HG03457 (cell line): ENCODE measurements at regions not wholly inside any gene's neighbourhood (a gene's known extent, or its start where the extent isn't known, plus 50 kb on each side); places are given as distances from the start of the nearest gene placed in this dataset.

ENCODE experiments used
- ATAC-seq: cut with Tn5 transposase; IDR thresholded peaks from one replicate; pipeline ENCODE4 v1.9.1; 2021; ENCODE audit warnings: moderate number of reproducible peaks; ENCODE audit not compliant: unreplicated experiment

DNA sequence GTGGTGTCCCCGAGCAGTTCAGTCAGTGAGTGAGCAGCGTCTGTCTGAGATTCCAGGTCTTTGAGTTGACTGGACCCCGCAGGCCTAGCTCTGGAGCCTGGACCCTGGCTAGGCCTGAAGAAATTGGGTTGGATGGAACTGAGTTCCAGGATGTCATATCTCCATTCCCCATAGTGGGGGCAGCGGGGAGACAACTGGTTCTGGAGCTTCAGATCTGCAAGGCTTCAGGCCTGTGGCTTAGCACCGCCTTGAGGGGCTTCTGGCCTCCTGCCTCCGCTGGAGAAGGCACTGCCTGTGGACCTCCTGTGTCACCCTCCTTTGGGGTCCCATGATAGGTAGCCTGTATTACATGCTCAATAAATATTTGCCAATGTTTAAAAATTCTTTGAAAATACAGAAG, 288.4 kb upstream of the ID2 start:
- no peak for ATAC-seq

DNA sequence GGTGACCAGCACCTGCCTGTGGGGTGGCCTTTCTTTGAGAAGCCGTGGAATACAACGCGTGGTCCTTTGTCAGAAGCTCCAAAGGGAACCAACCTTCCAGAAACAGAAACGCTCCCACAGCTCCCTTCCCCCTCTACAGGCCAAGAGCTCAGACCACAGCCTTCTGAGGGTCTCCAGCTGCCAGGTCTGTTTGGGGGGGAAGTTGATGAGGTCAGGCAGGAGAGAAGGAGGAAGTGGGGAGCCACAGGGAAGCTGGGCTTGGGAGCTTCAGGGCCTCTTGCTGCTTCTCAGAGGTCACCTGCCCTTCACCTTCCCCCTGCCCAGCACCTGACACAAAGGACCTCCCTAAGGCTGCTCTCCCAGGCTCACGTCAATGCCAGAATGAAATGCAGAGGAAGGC, 287.7 kb upstream of the ID2 start:
- no peak for ATAC-seq

DNA sequence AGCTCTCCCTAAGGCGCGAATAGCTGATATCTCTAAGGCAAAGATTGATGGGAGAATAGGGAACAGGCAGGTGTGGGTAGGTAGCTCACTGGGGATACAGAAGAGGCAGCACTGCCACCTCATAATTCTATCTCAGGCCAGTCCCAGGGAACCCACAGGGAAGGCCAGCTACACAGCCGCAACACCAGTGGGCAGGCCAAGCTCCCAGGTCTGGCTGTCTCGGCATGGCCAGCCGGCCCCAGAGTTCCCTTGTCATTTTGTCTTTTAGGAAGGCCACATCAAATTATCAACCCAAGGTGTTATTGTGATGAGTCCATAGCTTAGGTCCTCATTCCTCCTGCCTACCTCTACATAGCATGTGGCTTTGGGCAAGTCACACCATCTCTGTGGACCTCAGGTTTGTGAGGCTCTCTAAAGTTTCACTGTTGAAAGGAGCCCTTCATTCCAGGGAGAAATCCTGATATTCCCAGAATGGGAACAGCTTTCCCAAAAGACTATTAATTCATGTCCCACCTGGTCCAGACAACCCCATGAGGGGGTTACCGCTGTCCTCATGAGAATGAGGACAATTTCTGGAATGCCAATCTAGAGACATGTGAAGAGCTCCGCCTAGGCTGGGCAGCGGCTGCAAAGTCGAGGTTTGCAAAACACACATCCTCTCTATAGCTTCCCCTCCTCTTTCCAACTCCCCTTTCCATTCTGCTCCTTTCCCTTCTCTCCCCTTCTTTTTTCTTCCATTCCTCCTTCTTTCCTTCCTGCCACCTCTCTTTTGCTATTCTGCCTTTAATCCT, 287.1 kb upstream of the ID2 start:
- no peak for ATAC-seq

DNA sequence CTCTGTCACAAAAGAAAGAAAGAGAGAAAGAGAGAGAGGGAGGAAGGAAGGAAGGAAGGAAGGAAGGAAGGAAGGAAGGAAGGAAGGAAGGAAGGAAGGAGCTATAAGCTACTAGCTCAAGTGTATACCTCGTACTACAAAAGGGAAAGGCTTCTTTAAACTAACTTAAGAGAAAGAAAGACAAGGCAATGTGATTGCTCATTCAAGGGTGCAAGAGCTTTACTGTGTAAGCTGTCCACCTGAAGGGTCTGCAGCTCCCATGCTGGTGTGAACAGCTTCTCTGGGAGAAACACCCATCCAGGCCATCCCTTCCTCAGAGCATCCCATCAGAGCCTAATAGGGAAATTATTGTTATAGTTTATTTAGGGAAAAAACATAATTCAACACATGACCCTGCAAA, 286.1 kb upstream of the ID2 start:
- ATAC-seq: no peak

DNA sequence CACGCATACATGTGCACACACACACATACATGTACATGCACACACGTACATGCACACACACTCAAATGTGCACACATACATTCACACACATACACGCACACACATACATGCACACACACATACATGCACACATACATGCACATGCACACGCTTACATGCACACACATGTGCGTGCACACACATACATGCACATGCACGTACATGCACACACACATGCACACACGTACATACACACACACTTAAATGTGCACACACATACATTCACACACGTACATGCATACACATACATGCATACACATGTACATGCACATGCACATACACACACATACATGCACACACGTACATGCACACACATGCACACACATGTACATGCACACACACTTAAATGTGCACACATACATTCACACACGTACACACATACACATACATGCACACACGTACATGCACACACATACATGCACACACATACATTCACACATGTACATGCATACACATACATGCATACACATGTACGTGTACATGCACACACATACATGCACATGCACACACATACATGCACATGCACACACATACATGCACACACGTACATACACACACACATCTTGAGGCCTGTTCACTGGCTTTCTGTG, 283.7 kb upstream of the ID2 start:
- ATAC-seq: no peak

DNA sequence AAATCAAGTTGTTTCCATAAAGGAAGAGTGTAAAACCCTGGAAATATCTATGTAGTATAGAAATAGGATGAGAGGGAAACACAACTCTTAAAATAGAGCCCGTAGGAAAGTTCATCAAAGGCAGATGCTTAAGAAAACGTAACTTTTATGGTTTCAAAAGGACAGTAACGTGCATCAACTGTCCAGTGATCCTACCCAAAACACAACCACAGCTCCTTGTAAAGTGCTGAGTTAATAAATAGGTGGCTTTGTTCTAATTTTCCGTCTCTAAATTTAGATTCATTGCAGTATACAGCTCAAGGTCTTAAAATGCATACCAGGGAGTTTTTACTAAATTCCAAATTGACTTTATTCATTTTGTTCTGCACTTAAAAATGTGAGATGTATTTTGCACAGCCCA, 282.1 kb upstream of the ID2 start:
- no peak for ATAC-seq

DNA sequence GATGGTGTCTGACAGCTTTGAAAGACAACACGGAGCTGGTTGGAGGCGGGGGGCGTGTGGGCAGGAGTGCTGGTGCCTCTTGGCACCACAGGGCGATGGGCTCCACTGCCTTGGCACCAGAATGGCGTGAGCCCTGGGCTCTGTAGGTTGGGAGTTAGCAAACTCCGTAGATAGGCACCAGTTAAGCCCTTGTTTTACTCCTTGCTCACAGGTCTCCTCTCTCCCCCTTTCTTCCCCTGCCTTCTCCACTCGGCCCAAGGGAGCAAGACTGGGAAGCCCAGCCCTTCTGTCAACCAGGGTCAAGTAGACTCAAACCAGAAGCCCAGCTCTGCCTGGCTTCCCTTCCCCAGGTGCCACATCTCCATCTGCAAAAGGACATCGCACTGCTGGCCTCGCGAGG, 281.7 kb upstream of the ID2 start:
- ATAC-seq: no peak

DNA sequence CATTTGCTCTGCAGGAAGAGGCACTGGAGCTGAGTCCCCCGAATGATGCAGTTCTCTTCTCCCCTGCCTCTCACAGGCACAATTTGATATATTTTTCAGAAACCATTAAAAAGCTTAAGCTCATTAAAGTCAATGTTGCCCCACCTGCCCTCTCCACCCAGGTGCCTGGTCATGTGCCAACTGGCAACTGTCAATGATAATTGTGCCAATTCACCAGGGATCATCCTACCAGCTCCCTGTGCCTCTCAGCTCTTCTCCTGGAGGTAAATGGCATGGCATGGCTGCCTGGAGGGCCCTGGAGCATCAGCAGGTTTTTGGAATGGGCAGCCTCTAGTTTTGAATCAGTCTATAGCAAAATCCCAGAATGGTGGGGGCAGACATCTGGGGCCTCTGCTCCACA, 279.6 kb upstream of the ID2 start:
- no peak for ATAC-seq

DNA sequence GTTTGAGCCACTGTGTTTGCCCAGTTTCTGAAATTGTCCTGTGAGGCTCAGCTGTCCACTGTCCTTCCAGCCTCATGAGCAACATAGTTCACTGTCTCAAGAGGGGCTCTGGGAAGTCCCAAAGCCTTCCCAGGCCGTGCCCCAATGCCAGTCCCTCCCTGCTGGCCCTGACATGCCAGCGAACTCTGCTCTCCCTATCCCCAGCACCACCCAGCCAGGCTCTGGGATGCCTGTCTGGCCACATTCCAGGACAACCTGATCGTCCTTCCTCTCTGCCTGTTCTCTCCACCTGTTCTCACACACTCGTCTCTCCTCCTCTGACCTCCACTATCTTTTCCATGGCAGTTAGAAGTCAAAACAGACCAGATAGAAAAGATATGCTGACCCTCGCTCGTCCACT, 278.0 kb upstream of the ID2 start:
- no peak for ATAC-seq

DNA sequence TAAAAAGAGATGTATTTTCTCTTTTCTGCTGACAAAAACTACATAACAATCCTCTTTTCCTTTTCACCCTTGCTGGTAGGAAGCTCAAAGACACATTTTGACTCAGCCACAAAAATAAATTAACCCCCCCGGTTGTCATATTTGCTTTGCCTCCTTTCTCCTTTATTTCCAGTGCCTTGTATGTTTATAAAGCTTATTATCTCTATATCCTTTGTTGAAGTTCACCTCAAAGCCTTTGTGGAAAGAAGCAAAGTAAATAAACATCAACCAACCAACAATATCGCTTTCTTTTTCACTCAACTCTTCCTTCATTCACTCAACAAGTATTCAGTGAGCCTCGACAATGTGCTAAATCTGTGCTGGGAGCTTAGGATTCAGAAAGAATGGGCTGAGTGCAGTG, 276.5 kb upstream of the ID2 start:
- no peak for ATAC-seq

DNA sequence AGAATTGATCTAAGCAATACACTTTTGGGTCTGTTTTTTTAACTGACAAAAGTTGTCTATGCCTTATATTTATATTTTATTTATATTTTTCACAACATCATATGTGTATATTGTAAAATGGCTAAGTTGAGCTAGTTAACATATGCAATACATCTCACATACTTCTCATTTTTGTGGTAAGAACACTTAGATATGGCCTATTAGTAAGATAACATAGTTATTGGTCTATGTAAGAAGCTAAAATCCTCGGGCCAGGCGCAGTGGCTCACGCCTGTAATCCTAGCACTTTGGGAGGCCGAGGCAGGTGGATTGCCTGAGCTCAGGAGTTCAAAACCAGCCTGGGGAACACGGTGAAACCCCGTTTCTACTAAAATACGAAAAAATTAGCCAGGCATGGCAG, 275.6 kb upstream of the ID2 start:
- ATAC-seq: no peak

DNA sequence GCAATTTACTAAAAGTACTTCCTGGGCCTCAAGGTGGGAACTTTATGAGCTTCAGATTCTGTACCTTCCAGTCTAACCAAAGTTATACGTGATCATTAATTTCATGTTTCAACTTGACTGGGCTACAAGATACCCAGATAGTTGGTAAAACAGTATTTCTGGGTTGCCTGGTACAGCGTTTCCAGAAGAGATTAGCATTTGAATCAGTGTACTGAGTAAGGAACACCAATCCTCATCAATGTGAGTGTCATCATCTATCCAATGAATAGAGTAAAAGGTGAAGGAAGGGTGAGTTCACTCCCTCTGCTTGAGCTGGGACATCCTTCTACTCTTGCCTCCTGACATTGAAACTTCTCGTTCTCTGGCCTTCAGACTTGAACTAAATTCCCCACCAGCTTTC, 274.5 kb upstream of the ID2 start:
- ATAC-seq: no peak

DNA sequence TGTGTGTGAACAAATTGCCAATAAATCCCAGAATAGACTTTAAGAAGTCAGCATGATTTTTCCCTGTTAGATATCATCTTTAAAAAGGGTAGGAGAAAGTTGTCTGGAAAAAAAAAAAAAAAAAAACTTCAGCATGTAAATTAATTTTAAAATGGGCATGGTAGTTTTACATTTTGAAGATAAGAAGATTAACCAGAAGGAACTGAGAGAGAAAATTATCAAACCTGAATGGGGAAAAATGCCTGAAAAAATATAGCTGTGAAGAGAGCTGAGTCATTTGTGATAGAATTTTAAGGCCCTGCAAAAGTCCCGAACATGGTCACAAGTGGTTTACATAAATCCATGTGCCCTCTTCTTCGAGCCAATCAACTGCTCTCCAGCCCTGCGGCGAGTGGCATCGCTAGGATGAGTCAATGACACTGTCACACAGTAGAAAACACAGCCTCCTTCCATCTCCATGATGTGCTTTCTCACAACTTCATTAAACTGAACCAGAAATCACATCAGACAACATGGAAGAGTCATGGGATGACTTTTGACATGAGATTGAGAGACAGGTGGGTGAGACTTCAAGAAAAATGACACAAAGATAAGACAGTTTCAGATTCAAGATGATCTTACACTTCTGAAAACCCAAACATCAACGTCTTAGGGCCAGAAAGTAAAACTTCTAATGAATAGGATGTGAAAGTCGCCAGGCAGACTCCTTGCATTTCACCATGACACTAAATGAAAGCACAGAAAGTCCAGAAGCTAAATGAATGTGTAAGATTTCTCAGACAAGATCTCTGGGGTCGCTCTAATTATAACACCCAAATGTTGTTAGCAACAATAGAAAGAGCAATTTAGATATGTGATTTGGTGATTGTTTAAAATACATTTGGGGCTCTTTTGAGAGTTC, 273.0 kb upstream of the ID2 start:
- peak; percentile 85 for ATAC-seq

DNA sequence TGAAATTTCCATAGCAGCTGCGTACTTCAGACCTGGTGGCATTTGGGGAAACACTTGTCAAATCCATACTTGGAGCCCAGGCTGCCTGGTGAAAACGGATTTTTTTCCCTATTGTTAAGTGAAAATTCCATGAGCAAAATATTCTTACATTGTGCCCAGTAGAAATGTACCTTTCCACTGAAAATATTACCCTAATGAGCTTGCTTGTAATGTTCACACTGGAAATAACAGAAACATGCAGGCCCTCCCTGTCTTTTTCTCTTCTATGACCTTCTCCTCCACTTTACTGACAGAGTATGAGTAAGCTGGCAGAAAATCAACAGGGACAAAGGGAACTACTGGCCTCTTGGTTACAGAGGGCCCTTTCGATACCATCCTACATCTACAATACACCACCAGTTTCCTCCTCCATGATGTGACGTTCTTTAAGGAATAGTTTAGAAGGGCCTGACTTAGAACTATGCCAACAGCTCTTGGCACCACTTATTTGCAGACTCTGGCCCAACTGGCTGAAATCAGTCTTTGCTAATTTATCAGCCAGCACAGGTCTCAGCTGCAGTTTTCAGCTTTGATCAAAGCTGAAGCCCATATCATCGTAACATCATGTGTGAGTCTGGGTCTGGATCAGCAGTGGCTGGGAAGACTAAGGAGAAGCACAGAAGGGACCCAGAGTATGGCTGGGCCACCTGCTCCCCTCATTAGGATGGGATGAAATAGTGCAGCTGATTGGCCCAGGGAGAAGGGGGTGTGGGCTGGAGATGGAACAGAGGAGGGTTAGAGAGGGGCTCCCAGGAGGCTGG, 272.2 kb upstream of the ID2 start:
- no peak for ATAC-seq

DNA sequence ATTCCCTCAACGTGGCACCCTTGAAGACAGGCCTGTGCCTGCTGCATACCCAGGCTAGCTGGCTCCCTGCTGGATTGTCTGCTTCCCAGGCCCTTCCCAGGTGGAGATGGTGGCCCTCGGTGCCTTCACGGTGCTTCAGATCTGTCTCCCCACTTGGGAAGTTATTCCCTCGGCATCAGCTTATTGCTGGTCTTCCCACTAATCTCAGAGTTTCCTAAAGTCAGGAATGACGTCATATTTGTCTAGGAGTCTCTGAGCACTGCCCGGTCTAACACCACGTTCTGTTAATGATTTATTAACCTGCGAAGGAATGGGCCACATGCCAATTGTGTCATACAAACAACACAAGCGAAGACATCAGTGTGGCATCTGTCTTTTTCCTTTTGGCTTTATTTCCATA, 269.8 kb upstream of the ID2 start:
- no peak for ATAC-seq

DNA sequence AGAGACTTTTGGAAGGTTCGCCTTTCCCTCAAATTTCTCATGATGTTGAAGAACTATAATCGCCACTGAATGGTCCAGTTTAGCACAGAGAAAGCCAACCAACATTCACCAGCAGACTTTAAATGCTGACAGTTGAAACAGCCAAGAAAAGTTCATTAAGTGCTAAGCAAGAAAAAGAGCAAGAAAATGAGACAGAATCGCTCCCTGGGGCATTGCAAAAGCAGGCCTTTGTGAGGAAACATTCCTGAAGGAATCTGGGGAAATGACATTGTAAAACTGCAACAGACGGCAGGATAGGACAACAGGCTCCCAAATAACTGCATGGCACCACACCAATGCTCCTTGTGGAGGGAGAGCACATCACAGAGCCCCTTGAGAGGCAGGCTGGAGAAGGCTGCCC, 269.3 kb upstream of the ID2 start:
- ATAC-seq: no peak

DNA sequence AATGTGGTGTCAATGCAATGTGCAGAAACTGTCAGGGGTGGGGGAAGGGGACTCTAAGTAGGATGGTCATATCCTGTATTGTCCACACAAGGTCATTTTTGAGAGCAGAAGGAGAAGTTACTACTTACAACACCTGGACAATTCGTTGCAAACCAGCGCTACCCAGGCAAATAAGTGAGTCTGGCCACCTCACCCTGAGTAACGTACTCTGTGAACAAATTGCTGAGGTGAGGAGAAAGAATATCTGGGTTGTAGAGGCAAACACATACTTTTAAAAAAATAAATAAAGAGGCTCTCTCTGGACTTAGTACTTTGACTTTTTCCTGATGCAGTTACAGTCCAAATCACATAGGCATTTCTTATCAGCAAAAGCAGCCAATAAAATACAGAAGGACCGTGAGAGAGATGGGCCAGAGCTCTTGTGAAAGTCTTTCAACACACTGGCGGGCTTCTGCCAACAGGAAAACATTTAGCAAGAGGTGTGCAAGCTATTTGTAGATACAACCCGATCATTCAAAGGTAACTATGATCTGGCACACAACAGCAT, 268.2 kb upstream of the ID2 start:
- ATAC-seq: no peak

DNA sequence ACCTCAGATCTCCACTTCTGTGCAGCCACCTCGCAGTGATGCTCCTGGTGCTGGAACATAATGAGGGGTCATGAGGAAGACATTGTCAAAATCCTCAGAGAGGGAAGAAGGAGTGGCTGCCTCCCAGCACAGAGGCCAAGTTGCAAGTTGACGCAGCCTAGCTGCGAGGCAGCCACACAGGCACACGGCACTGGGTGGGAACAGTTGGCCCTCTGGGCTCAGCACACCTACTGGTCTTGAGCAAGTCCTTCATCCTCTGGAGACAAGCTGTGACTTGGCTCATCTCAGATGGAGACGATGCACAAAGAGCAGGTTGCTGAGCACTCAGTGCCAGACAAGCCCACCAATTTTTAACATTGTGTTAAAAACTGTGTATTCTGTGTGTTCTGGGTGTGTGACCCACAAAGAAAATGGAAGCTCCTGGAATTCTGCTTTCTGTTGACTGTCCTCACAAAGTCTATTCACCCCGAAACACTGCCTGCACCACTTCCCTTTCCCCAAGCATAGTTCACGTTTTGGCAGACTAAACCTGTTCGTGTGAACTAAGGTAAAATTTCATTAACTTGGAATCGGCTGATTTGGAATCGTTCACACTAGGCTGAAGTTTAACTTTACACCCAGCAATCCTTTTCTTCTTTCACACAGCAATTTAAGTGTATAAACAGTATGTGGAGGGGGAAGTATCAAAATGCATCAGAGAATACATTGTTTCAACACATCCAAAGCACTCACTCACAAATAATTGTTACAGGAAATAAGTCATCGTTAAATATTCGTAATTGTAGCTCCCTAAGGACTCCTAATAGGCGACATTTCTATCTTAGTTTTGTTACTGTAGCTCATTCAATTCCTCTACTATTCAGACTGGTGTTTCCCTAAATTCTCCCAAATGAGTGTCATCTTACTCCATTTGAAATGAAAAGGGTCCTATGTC, 266.6 kb upstream of the ID2 start:
- ATAC-seq: no peak

DNA sequence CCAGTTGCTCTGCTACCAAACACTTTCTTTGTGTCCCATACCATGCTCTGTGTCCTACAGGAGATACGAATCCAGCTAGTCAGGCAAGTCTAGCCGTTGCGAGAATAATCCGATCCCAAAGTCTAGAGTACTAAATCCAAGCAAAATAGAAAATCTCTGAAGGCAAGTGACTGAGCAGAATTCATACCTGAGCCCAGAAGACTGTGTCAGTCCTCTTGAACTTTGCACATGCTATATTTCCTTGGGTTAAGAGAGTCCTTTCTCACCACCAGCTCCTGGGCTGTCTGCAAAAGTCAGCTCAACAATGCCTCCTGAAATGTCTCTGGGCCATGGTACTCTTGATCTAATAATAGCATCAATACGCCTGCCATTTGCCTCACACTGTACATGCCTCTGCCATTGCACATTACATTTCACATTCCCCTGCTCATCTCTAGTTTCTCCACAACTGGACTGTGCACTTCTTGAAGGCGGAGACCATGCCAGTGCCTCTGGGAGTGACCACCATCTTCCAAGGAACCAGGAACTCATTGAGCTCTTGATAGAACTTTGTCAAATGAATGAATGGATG, 265.8 kb upstream of the ID2 start:
- ATAC-seq: no peak
